ENCODE measurements at regions not wholly inside any gene's neighbourhood (a gene's known extent, or its start where the extent isn't known, plus 50 kb on each side); places are given as distances from the start of the nearest gene placed in this dataset.

DNA sequence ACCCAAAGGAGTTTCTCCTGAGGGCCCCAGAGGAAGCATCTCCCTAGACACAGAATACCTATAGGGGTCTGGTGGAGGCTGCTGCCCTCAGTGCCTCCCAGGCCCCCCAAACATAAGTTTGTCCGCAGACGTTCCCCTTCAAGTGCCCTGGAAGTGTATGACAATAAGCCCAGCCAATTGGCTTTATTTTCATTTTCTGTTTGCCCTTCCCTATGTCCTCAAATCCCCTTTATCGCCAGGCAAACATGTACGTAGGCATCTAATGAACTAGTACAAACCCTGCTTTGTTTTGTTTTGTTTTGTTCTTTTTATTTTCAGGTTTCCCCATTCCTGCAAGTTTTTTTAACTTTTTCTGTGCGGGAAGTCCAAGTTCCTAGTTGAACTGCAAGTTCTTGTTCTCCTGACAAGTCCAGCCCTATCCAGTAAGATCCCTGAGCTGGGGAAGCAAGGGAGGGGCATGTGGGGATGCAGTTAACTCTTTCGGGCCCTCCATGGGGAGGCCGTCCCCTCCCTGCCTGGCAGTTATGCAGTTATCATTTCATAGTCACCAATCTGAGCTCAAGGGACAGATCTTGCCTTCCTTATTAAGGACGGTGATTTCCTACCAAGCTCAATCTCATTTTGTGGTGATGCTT, 141.9 kb downstream of the KCNA5 start:
- DNase-seq (ENCODE audit: low spot score in 2 of 2): no peak
- 37% methylated on average over 8 of the region's 8 CpGs for WGBS, 2 donors
- no peak overlapping the region for H3K4me3 ChIP-seq (ENCODE audit: low read depth, poor library complexity, severe bottlenecking)
- intact Hi-C loops (cut with DNase I; ENCODE audit: low total_unique reads): no loop called here
- TF ChIP-seq, protein P1, sequence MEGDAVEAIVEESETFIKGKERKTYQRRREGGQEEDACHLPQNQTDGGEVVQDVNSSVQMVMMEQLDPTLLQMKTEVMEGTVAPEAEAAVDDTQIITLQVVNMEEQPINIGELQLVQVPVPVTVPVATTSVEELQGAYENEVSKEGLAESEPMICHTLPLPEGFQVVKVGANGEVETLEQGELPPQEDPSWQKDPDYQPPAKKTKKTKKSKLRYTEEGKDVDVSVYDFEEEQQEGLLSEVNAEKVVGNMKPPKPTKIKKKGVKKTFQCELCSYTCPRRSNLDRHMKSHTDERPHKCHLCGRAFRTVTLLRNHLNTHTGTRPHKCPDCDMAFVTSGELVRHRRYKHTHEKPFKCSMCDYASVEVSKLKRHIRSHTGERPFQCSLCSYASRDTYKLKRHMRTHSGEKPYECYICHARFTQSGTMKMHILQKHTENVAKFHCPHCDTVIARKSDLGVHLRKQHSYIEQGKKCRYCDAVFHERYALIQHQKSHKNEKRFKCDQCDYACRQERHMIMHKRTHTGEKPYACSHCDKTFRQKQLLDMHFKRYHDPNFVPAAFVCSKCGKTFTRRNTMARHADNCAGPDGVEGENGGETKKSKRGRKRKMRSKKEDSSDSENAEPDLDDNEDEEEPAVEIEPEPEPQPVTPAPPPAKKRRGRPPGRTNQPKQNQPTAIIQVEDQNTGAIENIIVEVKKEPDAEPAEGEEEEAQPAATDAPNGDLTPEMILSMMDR (IDR thresholded peaks at IDR 0.05): no peak
- TF ChIP-seq POLR2A (IDR thresholded peaks at IDR 0.05): no peak

DNA sequence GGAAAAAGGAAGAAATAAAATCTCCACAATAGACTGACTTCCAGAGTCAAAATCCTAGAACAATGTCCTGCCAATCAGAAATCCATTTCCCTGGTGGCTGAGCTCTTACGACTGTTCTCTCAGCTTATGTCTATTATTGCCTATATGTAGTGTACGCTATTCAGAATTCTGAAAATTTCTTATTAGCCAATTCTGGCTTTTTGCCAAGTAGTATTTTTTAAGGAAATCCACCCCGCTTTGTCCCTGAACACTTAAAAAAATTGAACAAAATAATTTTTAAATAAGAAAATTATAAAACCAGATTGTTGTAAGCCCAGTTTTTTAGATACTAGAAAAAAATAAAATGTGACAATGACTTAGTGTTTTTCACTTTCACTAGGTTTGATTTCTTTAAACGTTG, 143.0 kb downstream of the KCNA5 start:
- TF ChIP-seq, protein P1 (IDR thresholded peaks at IDR 0.05): no peak
- no peak for TF ChIP-seq POLR2A (IDR thresholded peaks at IDR 0.05)
- no peak for DNase-seq (ENCODE audit: low spot score in 2 of 2)
- 69 to 74% methylated on average over 4 of the region's 4 CpGs for WGBS, 2 donors
- intact Hi-C loops (cut with DNase I; ENCODE audit: low total_unique reads): no loop called here
- no peak overlapping the region for H3K4me3 ChIP-seq (ENCODE audit: low read depth, poor library complexity, severe bottlenecking)

DNA sequence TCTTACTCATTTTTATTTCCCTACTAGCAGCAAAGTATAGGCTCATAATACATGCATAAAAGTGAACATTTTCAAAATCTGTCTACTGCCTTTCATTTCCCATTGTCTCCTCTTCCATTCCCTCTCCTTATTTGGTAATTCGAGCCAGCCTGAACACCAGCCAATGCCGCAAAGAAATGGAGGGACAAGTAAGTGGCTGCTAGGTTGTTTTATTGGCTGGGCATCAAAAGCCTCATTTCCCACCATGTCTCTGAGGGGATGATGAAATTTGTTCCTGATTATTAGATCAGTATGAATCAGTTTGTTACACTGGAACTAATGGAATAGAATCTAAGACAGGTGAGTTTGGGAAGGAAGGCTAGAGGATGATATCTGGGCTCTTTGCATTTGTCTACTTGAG, 143.5 kb downstream of the KCNA5 start:
- 79 to 80% methylated on average over 2 of the region's 2 CpGs for WGBS, 2 donors
- no peak for DNase-seq (ENCODE audit: low spot score in 2 of 2)
- H3K4me3 ChIP-seq (ENCODE audit: low read depth, poor library complexity, severe bottlenecking): no peak overlapping the region
- TF ChIP-seq, protein P1 (IDR thresholded peaks at IDR 0.05): no peak
- no peak for TF ChIP-seq POLR2A (IDR thresholded peaks at IDR 0.05)
- intact Hi-C loops (cut with DNase I; ENCODE audit: low total_unique reads): no loop called here

DNA sequence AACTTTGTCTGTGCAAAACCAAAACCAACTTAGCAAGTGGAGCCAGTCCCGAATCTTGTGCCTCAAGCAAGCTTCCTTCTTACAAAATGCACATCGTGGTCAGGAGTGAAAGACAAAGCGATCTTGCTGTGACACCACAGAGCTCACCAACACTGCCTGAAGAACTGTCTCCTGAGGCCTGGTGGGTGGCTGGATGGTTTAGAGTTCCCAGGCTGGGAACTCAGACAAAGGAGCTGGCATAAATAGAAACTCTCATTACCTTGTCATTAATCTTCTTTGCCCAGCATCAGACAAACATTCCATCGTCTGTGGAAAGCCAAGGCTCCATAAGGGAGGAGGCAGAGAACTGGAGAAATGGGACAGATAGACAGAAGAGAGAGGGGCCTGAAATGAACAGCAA, 144.8 kb downstream of the KCNA5 start:
- no peak overlapping the region for H3K4me3 ChIP-seq (ENCODE audit: low read depth, poor library complexity, severe bottlenecking)
- intact Hi-C loops (cut with DNase I; ENCODE audit: low total_unique reads): no loop called here
- WGBS, 2 donors: 60 to 62% methylated on average over 4 of the region's 4 CpGs
- no peak for TF ChIP-seq POLR2A (IDR thresholded peaks at IDR 0.05)
- TF ChIP-seq, protein P1 (IDR thresholded peaks at IDR 0.05): no peak
- no peak for DNase-seq (ENCODE audit: low spot score in 2 of 2)

DNA sequence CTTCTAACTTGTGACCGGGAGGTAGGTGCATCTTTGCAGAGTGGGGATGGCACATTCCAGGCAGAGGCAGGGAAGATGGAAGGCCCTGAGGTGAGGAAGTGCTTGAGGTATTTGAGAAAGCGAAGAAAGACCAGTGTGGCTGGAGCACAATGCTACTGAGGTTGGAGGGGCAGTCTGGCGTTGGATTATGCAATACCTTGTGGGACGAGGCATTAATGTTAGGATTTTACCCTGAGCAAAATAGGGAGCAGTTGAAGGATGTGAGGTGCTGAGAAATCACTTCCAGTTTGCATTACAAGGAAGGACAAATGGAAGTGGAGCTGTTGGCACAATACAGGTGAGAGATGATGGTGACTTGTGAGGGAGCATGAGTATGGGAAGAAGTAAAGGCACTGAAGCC, 145.5 kb downstream of the KCNA5 start:
- 76 to 90% methylated on average over 4 of the region's 4 CpGs for WGBS, 2 donors
- H3K4me3 ChIP-seq (ENCODE audit: low read depth, poor library complexity, severe bottlenecking): no peak overlapping the region
- no peak for DNase-seq (ENCODE audit: low spot score in 2 of 2)
- TF ChIP-seq, protein P1 (IDR thresholded peaks at IDR 0.05): no peak
- TF ChIP-seq POLR2A (IDR thresholded peaks at IDR 0.05): no peak
- intact Hi-C loops (cut with DNase I; ENCODE audit: low total_unique reads): no loop called here

Data from lower leg skin (tissue), 4 donors.